ENCODE measurements at regions not wholly inside any gene's neighbourhood (a gene's known extent, or its start where the extent isn't known, plus 50 kb on each side); places are given as distances from the start of the nearest gene placed in this dataset.

DNA sequence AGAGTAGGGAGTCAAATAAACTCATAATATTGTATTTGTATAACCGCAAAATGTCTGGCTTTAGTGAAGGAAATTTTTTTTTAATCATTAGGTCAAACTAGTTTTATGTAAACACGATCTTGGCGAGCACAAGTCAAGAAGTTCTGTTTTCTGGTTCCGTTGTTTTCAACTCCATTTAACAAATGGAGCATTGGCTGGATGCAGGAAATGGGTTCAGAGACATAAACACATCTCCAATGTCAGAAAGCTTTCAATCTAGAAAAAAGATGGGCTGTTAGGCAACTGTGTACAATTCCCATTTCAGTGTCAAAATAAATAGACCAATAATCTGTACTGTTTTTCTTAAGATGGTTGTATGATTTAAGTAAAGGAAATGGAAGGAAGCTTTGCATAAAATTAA lies 292.8 kb downstream of the TBL1XR1 start:
- TF ChIP-seq POLR2AphosphoS5 (IDR thresholded peaks at IDR 0.05; ENCODE audit: borderline replicate concordance, low read depth, low read length) (no peak), EZH2 (IDR thresholded peaks at IDR 0.05) (no peak)
